Right atrium auricular region (tissue), 2 donors: ENCODE measurements at regions not wholly inside any gene's neighbourhood (a gene's known extent, or its start where the extent isn't known, plus 50 kb on each side); places are given as distances from the start of the nearest gene placed in this dataset.
"Not testable (repeated sequence)": the region's sequence is repeated elsewhere in the genome, so short reads cannot be mapped to it uniquely, and the experiment has no call there.

Experiments
- DNase-seq: peaks from one replicate; pipeline ENCODE4 v3.0.0-alpha.2; 2019; ENCODE audit warnings: low spot score
- H3K27ac ChIP-seq, 2 donors: fragments of 200-600 bp; sonication (generic); 1 replicate in 1 of 2; 2 replicates in 1 of 2; pipeline ENCODE4 v1.5.1; 2016 to 2019
- H3K27me3 ChIP-seq, 2 donors: fragments of 200-600 bp; sonication (generic); one replicate each; pipeline versions ENCODE4 v1.5.1 to v1.6.0; 2017 to 2019
- H3K36me3 ChIP-seq: fragments of 200-600 bp; sonication (generic); one replicate; pipeline ENCODE4 v1.5.1; 2016
- H3K4me1 ChIP-seq, 2 donors: fragments of 200-600 bp; sonication (generic); one replicate each; pipeline versions ENCODE4 v1.5.1 to v1.6.0; 2017 to 2019
- H3K4me3 ChIP-seq, 2 donors: fragments of 200-600 bp; sonication (generic); 1 replicate in 1 of 2; 2 replicates in 1 of 2; pipeline ENCODE4 v1.5.1; 2017 to 2019; ENCODE audit warnings: mild to moderate bottlenecking in 1 of 2, moderate library complexity in 1 of 2
- H3K9me3 ChIP-seq, 2 donors: fragments of 200-600 bp; sonication (generic); one replicate each; pipeline ENCODE4 v1.5.1; 2019
- CTCF ChIP-seq, 2 donors: fragments of 200-600 bp; sonication (generic); IDR thresholded peaks; one replicate each; pipeline ENCODE4 v1.5.1; 2019; ENCODE audit warnings: antibody characterized with exemption in 2 of 2

GRCh38 chr3:144593881-144594280 lies 622.3 kb downstream of the DIPK2A start:
- H3K27ac ChIP-seq: no peak overlapping the region
- no peaks in the 10 kb centered on the region for H3K9me3 ChIP-seq
- H3K4me3 ChIP-seq: no peak overlapping the region
- DNase-seq: no peak
- H3K4me1 ChIP-seq: no peaks in the 10 kb centered on the region
- TF ChIP-seq CTCF (IDR thresholded peaks at IDR 0.05): no peak
- no peaks in the 10 kb centered on the region for H3K27me3 ChIP-seq
- no peaks in the 10 kb centered on the region for H3K36me3 ChIP-seq

DNA sequence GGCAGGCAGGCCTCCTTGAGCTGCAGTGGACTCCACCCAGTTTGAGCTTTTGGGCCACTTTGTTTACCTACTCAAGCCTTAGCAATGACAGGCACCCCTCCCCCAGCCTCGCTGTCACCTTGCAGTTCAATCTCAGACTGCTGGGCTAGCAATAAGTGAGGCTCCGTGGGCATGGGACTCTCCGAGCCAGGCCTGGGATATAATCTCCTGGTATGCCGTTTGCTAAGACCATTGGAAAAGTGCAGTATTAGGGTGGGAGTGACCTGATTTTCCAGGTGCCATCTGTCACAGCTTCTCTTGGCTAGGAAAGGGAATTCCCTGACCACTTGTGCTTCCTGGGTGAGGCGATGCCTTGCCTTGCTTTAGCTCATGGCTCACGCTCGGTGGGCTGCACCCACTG lies 648.6 kb downstream of the DIPK2A start:
- DNase-seq, H3K27ac ChIP-seq, H3K4me3 ChIP-seq, H3K36me3 ChIP-seq, H3K27me3 ChIP-seq, H3K4me1 ChIP-seq, H3K9me3 ChIP-seq: not testable (repeated sequence)

DNA sequence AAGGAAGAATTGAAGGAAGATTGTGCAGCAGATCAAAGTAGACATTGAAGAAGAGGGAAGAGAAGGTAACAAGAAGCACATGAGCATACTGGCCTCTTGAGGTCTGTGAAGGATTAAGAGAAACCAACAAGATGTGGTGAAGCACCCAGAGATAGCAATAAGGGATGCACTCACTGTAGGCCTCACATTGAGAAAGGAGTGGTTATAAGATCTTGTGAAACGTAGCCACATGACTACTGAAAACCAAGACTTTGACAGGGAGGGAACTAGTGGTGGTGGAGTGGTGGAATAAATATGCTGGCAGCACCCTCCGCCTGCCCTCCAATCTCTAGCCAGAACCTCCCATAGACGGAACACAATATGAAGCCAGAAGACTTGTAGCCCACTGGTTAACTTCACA lies 651.2 kb downstream of the DIPK2A start:
- Histone ChIP-seq H3K27me3 (no peaks in the 10 kb centered on the region), H3K27ac (no peak overlapping the region), H3K9me3 (peaks cover 0 to under 1% of the 10 kb centered on the region in 2 donors), H3K36me3 (no peaks in the 10 kb centered on the region), H3K4me3 (no peak overlapping the region), H3K4me1 (no peaks in the 10 kb centered on the region)
- DNase-seq: no peak
- no peak for TF ChIP-seq CTCF (IDR thresholded peaks at IDR 0.05)

- no peak for TF ChIP-seq CTCF (IDR thresholded peaks at IDR 0.05)
- no peaks in the 10 kb centered on the region for H3K4me1 ChIP-seq
- H3K36me3 ChIP-seq: no peaks in the 10 kb centered on the region
- H3K27ac ChIP-seq: no peak overlapping the region
- no peak overlapping the region for H3K4me3 ChIP-seq
- no peak for DNase-seq
- no peaks in the 10 kb centered on the region for H3K27me3 ChIP-seq
- H3K9me3 ChIP-seq: no peaks in the 10 kb centered on the region
Observed at GRCh38 chr3:144624656-144625055, 653.0 kb downstream of the DIPK2A start.

DNA sequence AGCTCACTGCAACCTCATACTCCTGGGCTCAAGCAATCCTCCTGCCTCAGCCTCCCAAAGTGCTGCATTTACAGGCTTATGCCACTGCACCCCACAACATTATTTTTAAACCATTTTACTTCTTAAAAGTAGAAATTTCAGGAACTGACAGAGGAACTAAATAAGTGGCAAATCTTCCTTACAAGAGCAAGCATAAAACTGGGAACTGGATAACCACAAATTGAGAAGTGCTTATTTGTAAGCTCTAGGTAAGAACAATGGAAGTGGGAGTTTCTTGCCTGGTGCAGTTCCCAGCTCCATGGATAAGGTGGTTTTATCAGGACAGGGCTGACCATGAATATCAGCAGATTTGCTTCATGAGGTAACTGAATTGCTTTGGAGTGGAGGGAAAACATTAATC lies 655.2 kb downstream of the DIPK2A start:
- Histone ChIP-seq H3K27me3 (no peaks in the 10 kb centered on the region), H3K4me1 (no peaks in the 10 kb centered on the region), H3K9me3 (no peaks in the 10 kb centered on the region), H3K27ac (no peak overlapping the region), H3K4me3 (no peak overlapping the region), H3K36me3 (no peaks in the 10 kb centered on the region)
- DNase-seq: no peak
- no peak for TF ChIP-seq CTCF (IDR thresholded peaks at IDR 0.05)

- Histone ChIP-seq H3K27me3 (no peaks in the 10 kb centered on the region), H3K27ac (no peak overlapping the region), H3K4me1 (no peaks in the 10 kb centered on the region), H3K36me3 (no peaks in the 10 kb centered on the region), H3K9me3 (no peaks in the 10 kb centered on the region), H3K4me3 (no peak overlapping the region)
- no peak for DNase-seq
- no peak for TF ChIP-seq CTCF (IDR thresholded peaks at IDR 0.05)
Observed at GRCh38 chr3:144629381-144629780, 657.8 kb downstream of the DIPK2A start.
